GM23248 (cell line): ENCODE measurements at regions not wholly inside any gene's neighbourhood (a gene's known extent, or its start where the extent isn't known, plus 50 kb on each side); places are given as distances from the start of the nearest gene placed in this dataset.

ENCODE experiments used
- EZH2 ChIP-seq: fragments of 200-600 bp; sonication (generic); IDR thresholded peaks from 2 replicates; pipeline ENCODE4 v1.6.1; 2018; ENCODE audit warnings: antibody characterized with exemption, mild to moderate bottlenecking; ENCODE audit not compliant: insufficient read depth, poor library complexity, severe bottlenecking
- EZH2phosphoT487 ChIP-seq: fragments of 200-600 bp; sonication (generic); IDR thresholded peaks from 2 replicates; pipeline ENCODE4 v1.6.1; 2018; ENCODE audit warnings: antibody characterized with exemption, moderate library complexity, mild to moderate bottlenecking, low read depth; ENCODE audit not compliant: insufficient read depth

DNA sequence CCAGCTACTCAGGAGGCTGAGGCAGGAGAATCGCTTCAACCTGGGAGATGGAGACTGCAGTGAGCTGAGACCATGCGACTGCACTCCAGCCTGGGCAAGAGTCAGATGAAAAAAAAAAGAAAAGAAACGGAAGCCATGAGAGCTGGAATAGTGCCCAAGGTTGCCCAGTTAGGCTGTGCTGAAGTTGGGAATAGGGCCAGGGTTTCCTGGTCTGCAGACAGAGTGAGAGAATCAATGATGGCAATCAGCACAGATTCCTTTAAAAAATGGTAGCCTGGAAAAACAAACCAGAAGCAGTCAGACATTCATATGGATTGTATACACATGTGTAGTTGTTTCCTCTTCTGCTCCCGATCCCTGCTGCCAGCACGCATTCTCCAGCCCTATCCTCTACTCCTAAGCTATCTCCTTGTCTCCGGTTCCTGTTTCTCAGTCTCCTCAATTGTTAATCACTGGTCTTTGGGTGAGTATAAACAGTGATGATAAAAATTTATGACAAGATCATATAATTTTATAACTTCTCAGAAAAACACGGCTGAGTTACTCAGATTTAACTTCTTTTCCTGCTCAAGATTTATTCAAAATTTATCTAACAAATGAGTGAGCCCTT is 316.2 kb upstream of the UMPS start:
- TF ChIP-seq EZH2phosphoT487 (no peak), EZH2 (no peak)
